Stomach smooth muscle (tissue), 2 donors: ENCODE measurements at regions not wholly inside any gene's neighbourhood (a gene's known extent, or its start where the extent isn't known, plus 50 kb on each side); places are given as distances from the start of the nearest gene placed in this dataset.
"Not testable (repeated sequence)": the region's sequence is repeated elsewhere in the genome, so short reads cannot be mapped to it uniquely, and the experiment has no call there.

Experiments used
- H3K27ac ChIP-seq: one replicate; pipeline ENCODE4 v1.7.0; 2013; ENCODE audit warnings: mild to moderate bottlenecking, low read length, inconsistent platforms
- H3K27me3 ChIP-seq, 2 donors: one replicate each; pipeline ENCODE4 v1.7.0; 2013; ENCODE audit warnings: low read length in 2 of 2; ENCODE audit not compliant: insufficient read depth in 2 of 2, control insufficient read depth in 1 of 2
- H3K36me3 ChIP-seq, 2 donors: one replicate each; pipeline ENCODE4 v1.7.0; 2013; ENCODE audit warnings: low read length in 2 of 2; ENCODE audit not compliant: control insufficient read depth in 2 of 2, insufficient read depth in 2 of 2
- H3K4me1 ChIP-seq: one replicate; pipeline ENCODE4 v1.7.0; 2013; ENCODE audit warnings: low read length; ENCODE audit not compliant: control insufficient read depth, insufficient read depth
- H3K4me3 ChIP-seq, 2 donors: one replicate each; pipeline ENCODE4 v1.7.0; 2013; ENCODE audit warnings: low read length in 2 of 2
- H3K9ac ChIP-seq, 2 donors: one replicate each; pipeline ENCODE4 v1.7.0; 2013; ENCODE audit warnings: low read length in 2 of 2, mild to moderate bottlenecking in 1 of 2
- H3K9me3 ChIP-seq, 2 donors: one replicate each; pipeline ENCODE4 v1.7.0; 2013; ENCODE audit warnings: low read length in 2 of 2; ENCODE audit not compliant: control insufficient read depth in 2 of 2
- donor health status: healthy.
- donor health status: Pancreatic carcinoma.

DNA sequence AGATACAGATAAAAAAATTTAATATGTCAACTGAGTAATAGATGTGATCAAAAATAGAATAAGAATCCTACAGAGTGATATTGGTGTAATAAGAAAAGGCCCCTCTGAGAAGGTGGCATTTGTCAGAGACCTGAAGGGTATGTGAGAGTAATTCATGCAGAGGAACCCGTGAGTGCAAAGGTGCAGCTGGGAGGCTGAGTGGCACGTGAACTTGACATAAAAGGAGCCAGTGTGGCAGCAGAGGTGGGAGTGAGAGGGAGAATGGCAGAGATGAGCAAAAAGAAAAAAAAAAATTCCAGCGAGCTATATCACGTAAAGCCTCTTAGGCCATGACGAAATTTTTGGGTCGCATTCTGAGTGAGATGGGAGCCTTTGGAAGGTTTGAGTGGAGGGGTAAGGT lies 588.9 kb downstream of the KCTD12 start:
- no peak overlapping the region for H3K4me3 ChIP-seq
- H3K9ac ChIP-seq = no peak overlapping the region
- H3K9me3 ChIP-seq = peaks cover 0 to 4% of the 10 kb centered on the region in 2 donors
- H3K4me1 ChIP-seq = no peaks in the 10 kb centered on the region
- H3K36me3 ChIP-seq = no peaks in the 10 kb centered on the region
- no peak overlapping the region for H3K27ac ChIP-seq
- no peaks in the 10 kb centered on the region for H3K27me3 ChIP-seq

DNA sequence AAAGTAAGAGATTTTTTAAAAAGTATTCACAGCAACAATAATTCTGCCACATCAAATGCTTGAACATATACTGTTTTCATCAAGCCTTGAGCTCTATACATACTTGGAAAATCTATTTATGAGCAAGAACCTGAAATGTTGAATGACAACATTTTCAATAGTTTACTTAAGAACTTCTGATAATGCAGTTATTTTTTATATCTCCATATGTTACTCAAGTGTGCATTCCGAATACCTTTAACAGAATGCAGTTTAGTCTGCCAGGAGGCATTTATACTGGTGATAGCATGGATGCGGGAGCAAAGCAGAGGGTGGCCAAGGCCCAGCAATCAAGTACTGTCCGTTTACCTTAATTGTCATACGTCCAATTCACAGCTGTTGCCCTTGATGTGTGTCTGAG lies 589.5 kb downstream of the KCTD12 start:
- Histone ChIP-seq H3K36me3 (no peaks in the 10 kb centered on the region), H3K4me1 (no peaks in the 10 kb centered on the region), H3K27ac (no peak overlapping the region), H3K4me3 (no peak overlapping the region), H3K9me3 (peaks cover 0 to 4% of the 10 kb centered on the region in 2 donors), H3K9ac (no peak overlapping the region), H3K27me3 (no peaks in the 10 kb centered on the region)

DNA sequence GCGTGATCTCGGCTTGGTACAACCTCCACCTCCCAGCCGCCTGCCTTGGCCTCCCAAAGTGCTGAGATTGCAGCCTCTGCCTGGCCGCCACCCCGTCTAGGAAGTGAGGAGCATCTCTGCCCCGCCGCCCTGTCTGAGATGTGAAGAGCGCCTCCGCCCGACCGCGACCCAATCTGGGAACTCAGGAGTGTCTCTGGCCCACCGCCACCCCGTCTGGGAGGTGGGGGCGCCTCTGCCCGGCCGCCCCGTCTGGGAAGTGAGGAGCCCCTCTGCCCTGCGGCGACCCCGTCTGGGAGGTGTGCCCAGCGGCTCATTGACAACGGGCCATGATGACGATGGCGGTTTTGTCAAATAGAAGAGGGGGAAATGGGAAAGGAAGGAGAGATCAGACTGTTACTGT lies 591.2 kb downstream of the KCTD12 start:
- not testable (repeated sequence) for H3K4me3 ChIP-seq, H3K4me1 ChIP-seq, H3K9ac ChIP-seq, H3K27me3 ChIP-seq, H3K27ac ChIP-seq, H3K36me3 ChIP-seq, H3K9me3 ChIP-seq

DNA sequence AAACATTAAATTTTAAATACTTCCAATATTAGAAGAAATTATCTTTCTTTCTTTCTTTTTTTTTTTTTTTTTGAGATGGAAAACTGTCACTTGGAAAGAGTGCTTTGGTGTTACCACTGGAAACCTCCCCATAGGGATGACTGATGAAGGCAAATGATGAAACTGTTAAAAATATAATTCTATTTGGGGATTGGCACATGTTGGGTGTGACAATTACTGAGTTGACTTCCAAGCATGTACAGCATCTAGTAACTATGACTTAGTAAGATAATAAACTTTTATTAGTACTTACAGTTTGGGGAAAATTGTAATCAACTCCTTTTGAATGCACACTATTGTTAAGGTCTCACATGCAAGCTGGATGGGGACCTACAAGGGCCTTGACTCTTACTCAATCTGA lies 592.5 kb downstream of the KCTD12 start:
- Histone ChIP-seq H3K4me3 (no peak overlapping the region), H3K4me1 (no peaks in the 10 kb centered on the region), H3K9me3 (no peaks in the 10 kb centered on the region), H3K27me3 (no peaks in the 10 kb centered on the region), H3K9ac (no peak overlapping the region), H3K27ac (no peak overlapping the region), H3K36me3 (no peaks in the 10 kb centered on the region)

DNA sequence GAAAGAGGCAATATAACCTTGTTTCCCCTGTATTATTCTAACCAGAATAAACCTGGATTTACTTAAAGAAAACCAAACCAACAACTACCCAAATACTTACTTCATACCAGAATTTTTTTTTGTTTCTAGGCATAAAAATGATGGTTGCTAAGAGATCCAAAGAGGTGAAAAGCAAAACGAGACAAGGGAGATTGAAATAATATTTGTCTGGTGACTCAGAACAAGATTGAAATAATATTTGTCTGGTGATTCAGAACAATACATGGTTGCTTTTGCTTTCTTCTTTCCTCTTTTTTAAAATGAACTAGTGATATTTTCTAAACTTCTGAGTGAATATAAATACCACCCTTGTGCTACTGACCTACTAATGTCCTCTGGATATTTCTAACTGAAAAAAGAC lies 592.9 kb downstream of the KCTD12 start:
- H3K9ac ChIP-seq = no peak overlapping the region
- no peak overlapping the region for H3K27ac ChIP-seq
- H3K27me3 ChIP-seq = no peaks in the 10 kb centered on the region

DNA sequence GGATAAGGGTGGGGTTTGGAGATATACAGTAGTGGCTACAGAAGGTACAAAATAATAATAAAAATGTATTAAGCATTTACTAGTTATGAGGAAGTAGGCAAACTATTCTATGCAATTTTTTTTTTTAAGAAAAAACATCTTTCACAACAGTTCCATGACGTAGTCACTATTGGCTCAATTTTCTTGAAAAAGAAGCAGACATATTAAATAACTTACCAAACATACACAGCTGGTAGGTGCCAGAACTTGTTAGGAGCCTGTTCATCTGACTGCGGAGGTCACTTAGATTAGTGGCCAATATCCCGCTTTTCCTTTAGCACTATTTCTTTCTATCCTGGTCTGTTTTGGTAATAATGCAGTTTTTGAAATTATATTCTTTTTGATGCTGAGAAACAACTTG lies 593.5 kb downstream of the KCTD12 start:
- H3K4me3 ChIP-seq = no peak overlapping the region
- H3K9me3 ChIP-seq = no peaks in the 10 kb centered on the region
- no peak overlapping the region for H3K9ac ChIP-seq
- H3K36me3 ChIP-seq = no peaks in the 10 kb centered on the region
- no peaks in the 10 kb centered on the region for H3K27me3 ChIP-seq
- H3K27ac ChIP-seq = no peak overlapping the region
- no peaks in the 10 kb centered on the region for H3K4me1 ChIP-seq

More for the DNA sequence above, 592.9 kb downstream of the KCTD12 start:
- Histone ChIP-seq H3K36me3 (no peaks in the 10 kb centered on the region), H3K9me3 (no peaks in the 10 kb centered on the region), H3K4me3 (no peak overlapping the region), H3K4me1 (no peaks in the 10 kb centered on the region)

DNA sequence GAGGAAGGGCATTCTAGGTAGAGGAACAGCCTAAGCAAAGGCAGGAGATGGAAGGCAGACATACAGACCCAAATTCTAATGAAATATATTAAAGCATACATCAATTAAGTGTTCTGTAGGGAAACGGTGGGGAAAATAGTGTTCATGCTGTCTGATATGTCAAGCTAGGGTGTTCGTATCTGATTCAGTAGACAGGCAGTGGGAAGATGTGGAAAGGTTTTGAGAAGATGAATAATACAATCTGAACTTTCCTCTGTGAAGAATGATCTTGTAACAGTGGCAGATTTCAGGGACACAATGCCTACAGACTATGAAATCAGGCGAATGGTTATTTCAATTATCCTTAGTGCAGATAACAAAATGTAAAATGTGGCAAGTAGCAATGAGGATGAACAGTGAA lies 594.2 kb downstream of the KCTD12 start:
- Histone ChIP-seq H3K9ac (no peak overlapping the region), H3K27me3 (no peaks in the 10 kb centered on the region), H3K27ac (no peak overlapping the region), H3K4me3 (no peak overlapping the region), H3K9me3 (no peaks in the 10 kb centered on the region), H3K36me3 (no peaks in the 10 kb centered on the region), H3K4me1 (no peaks in the 10 kb centered on the region)

DNA sequence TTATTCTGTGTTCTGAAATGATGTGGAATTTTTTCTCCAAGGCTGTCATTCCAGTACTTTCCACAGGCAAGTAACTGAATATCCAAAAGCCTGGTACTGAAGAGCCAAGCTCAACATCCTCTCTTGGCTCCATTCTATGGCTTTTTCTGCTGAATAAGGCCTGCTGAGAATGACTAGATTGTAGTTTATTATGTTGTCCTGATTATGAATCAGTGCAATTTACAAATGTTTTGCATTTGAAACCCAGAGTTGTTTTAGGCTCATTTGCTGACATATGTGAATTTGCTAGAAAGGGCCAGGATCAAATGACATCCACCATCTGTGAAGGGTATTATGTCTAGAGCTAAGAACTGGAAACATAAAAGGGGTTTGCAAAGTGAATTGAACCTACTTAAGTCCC lies 596.6 kb downstream of the KCTD12 start:
- Histone ChIP-seq H3K36me3 (no peaks in the 10 kb centered on the region), H3K27me3 (no peaks in the 10 kb centered on the region), H3K4me3 (no peak overlapping the region), H3K4me1 (no peaks in the 10 kb centered on the region), H3K27ac (no peak overlapping the region), H3K9ac (no peak overlapping the region), H3K9me3 (peaks cover 0 to 5% of the 10 kb centered on the region in 2 donors)

DNA sequence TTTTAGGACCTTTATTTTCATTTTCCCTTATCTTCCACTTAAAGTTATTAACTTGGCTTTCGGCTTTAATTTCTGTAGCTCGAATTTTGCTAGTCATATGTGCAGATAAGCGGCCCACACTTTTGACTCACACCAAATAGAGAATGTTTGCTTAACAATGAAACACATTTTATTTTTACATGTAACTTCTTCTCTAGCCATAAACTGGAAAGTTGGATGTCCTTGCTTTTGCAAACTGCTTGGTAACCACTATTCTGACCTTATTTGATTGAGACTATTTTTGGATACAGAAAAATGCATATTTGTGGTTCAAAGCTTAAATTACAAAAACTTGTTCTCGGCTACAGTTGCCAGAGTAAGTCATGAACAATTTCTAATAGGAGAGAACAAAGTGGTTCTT lies 600.0 kb downstream of the KCTD12 start:
- H3K36me3 ChIP-seq = no peaks in the 10 kb centered on the region
- peaks cover 0 to 5% of the 10 kb centered on the region in 2 donors for H3K9me3 ChIP-seq
- no peak overlapping the region for H3K27ac ChIP-seq
- H3K4me3 ChIP-seq = no peak overlapping the region
- no peaks in the 10 kb centered on the region for H3K4me1 ChIP-seq
- no peaks in the 10 kb centered on the region for H3K27me3 ChIP-seq
- no peak overlapping the region for H3K9ac ChIP-seq

DNA sequence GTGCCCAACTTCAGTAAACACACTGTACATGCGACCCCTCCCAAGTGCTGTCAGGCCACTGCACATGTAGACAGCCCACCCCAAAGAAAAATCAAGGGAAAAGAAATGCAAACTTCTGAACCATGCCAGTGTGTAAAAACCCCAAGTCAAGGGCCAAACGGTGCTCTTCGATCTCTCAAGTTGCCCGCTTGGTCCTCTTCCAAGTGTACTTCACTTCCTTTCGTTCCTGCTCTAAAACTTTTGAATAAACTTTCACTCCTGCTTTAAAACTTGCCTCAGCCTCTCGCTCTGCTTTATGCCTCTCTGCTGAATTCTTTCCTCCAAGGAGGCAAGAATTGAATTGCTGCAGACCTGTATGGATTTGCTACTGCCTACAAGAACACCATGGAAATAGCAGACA lies 600.7 kb downstream of the KCTD12 start:
- H3K4me1 ChIP-seq = no peaks in the 10 kb centered on the region
- no peaks in the 10 kb centered on the region for H3K36me3 ChIP-seq
- no peak overlapping the region for H3K4me3 ChIP-seq
- H3K27me3 ChIP-seq = no peaks in the 10 kb centered on the region
- no peak overlapping the region for H3K9ac ChIP-seq
- no peak overlapping the region for H3K27ac ChIP-seq
- H3K9me3 ChIP-seq = peaks cover 0 to 5% of the 10 kb centered on the region in 2 donors

DNA sequence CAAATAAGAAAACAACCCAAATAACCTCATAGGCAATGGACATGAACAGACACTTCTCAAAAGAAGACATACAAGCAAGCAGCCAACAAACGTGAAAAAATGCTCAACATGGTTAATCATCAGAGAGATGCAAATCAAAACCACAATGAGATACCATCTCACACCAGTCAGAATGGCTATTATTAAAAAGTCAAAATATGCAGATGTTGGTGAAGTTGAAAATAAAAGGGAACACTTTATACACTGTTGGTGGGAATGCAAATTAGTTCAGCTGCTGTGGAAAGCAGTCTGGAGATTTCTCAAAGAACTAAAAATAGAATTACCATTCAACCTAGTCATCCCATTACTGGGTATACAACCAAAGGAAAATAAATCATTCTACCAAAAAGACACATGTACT lies 606.4 kb downstream of the KCTD12 start:
- H3K9ac ChIP-seq, H3K9me3 ChIP-seq, H3K4me3 ChIP-seq, H3K4me1 ChIP-seq, H3K36me3 ChIP-seq, H3K27me3 ChIP-seq, H3K27ac ChIP-seq: not testable (repeated sequence)
